BE2C (cell line): ENCODE measurements at regions not wholly inside any gene's neighbourhood (a gene's known extent, or its start where the extent isn't known, plus 50 kb on each side); places are given as distances from the start of the nearest gene placed in this dataset.

Experiments
- DNase-seq: peaks from one replicate; pipeline ENCODE4 v3.0.0-alpha.2; 2020
- H3K27me3 ChIP-seq: fragments of 250-450 bp; sonication (Bioruptor Pico); 2 replicates; pipeline ENCODE4 v1.5.1; 2020; ENCODE audit warnings: mild to moderate bottlenecking
- H3K36me3 ChIP-seq: fragments of 250-450 bp; sonication (Bioruptor Pico); 2 replicates; pipeline ENCODE4 v1.5.1; 2020; ENCODE audit warnings: mild to moderate bottlenecking
- H3K4me1 ChIP-seq: fragments of 250-450 bp; sonication (Bioruptor Pico); 2 replicates; pipeline ENCODE4 v1.5.1; 2020
- H3K4me3 ChIP-seq: 2 replicates; pipeline ENCODE4 v1.5.1; 2011; ENCODE audit warnings: low read depth, low read length
- H3K9me3 ChIP-seq: fragments of 250-450 bp; sonication (Bioruptor Pico); 2 replicates; pipeline ENCODE4 v1.5.1; 2020
- CTCF ChIP-seq: IDR thresholded peaks from 2 replicates; pipeline ENCODE4 v1.5.1; 2012; ENCODE audit warnings: mild to moderate bottlenecking, low read depth, low read length

GRCh38 chr2:237227592-237228280 is 142.0 kb downstream of the COPS8 start:
- H3K27me3 ChIP-seq: no peaks in the 10 kb centered on the region
- TF ChIP-seq CTCF: no peak
- no peaks in the 10 kb centered on the region for H3K9me3 ChIP-seq
- no peak for DNase-seq
- H3K36me3 ChIP-seq: no peaks in the 10 kb centered on the region
- H3K4me1 ChIP-seq: no peaks in the 10 kb centered on the region; the same call in 1 of the 2 replicates
- H3K4me3 ChIP-seq: no peak overlapping the region

- H3K4me1 ChIP-seq: no peaks in the 10 kb centered on the region; the same call in 1 of the 2 replicates
- no peak overlapping the region for H3K4me3 ChIP-seq
- H3K27me3 ChIP-seq: no peaks in the 10 kb centered on the region
- no peak for TF ChIP-seq CTCF
- no peak for DNase-seq
- H3K36me3 ChIP-seq: no peaks in the 10 kb centered on the region
- H3K9me3 ChIP-seq: no peaks in the 10 kb centered on the region
Observed at GRCh38 chr2:237228281-237228625, 142.6 kb downstream of the COPS8 start.

- TF ChIP-seq CTCF: no peak
- H3K36me3 ChIP-seq: no peaks in the 10 kb centered on the region
Observed at GRCh38 chr2:237229905-237230304, 144.2 kb downstream of the COPS8 start.

GRCh38 chr2:237230355-237230754 is 144.7 kb downstream of the COPS8 start:
- Histone ChIP-seq H3K9me3 (no peaks in the 10 kb centered on the region), H3K4me3 (no peak overlapping the region), H3K36me3 (no peaks in the 10 kb centered on the region), H3K4me1 (no peaks in the 10 kb centered on the region), H3K27me3 (no peaks in the 10 kb centered on the region)
- no peak for DNase-seq
- TF ChIP-seq CTCF: no peak

More at GRCh38 chr2:237229905-237230304, 144.2 kb downstream of the COPS8 start:
- Histone ChIP-seq H3K4me3 (no peak overlapping the region), H3K4me1 (no peaks in the 10 kb centered on the region), H3K9me3 (no peaks in the 10 kb centered on the region), H3K27me3 (no peaks in the 10 kb centered on the region)
- DNase-seq: no peak

- H3K4me1 ChIP-seq: no peaks in the 10 kb centered on the region
- TF ChIP-seq CTCF: no peak
- H3K4me3 ChIP-seq: no peak overlapping the region
- no peaks in the 10 kb centered on the region for H3K27me3 ChIP-seq
- H3K9me3 ChIP-seq: no peaks in the 10 kb centered on the region
- no peak for DNase-seq
- H3K36me3 ChIP-seq: no peaks in the 10 kb centered on the region
Observed at GRCh38 chr2:237231593-237231992, 145.9 kb downstream of the COPS8 start.

GRCh38 chr2:237232166-237232565 is 146.5 kb downstream of the COPS8 start:
- Histone ChIP-seq H3K4me3 (no peak overlapping the region), H3K36me3 (no peaks in the 10 kb centered on the region)
- TF ChIP-seq CTCF: no peak

More at GRCh38 chr2:237232166-237232565, 146.5 kb downstream of the COPS8 start:
- no peaks in the 10 kb centered on the region for H3K27me3 ChIP-seq
- H3K4me1 ChIP-seq: no peaks in the 10 kb centered on the region
- no peaks in the 10 kb centered on the region for H3K9me3 ChIP-seq
- DNase-seq: no peak
